SK-MEL-5 (cell line): ENCODE measurements at regions not wholly inside any gene's neighbourhood (a gene's known extent, or its start where the extent isn't known, plus 50 kb on each side); places are given as distances from the start of the nearest gene placed in this dataset.

Experiments used
- DNase-seq: peaks from one replicate; pipeline ENCODE4 v3.0.0-alpha.2; 2016; ENCODE audit warnings: low read depth, low spot score
- in situ Hi-C: cut with HindIII; loops from 2 replicates; pipeline ENCODE4 v1.10.0; 2016; ENCODE audit warnings: low sequenced_read_pairs, high pct_unique_total_duplicates, low pct_unique_long_range_greater_than_20kb

- in situ Hi-C loops: no loop called here
Observed at GRCh38 chr13:93174260-93174659, 52.3 kb upstream of the GPC6 start.

More at GRCh38 chr13:93174260-93174659, 52.3 kb upstream of the GPC6 start:
- no peak for DNase-seq
